Fibroblast of villous mesenchyme (primary cell): ENCODE measurements at regions not wholly inside any gene's neighbourhood (a gene's known extent, or its start where the extent isn't known, plus 50 kb on each side); places are given as distances from the start of the nearest gene placed in this dataset.
"Not testable (repeated sequence)": the region's sequence is repeated elsewhere in the genome, so short reads cannot be mapped to it uniquely, and the experiment has no call there.

Experiments used
- DNase-seq: peaks from one replicate; pipeline ENCODE4 v3.0.0-alpha.2; 2010; ENCODE audit warnings: low read depth
- H3K4me3 ChIP-seq: 2 replicates; pipeline ENCODE4 v1.5.1; 2011; ENCODE audit warnings: low read depth, mild to moderate bottlenecking, low read length
- CTCF ChIP-seq: IDR thresholded peaks from 2 replicates; pipeline ENCODE4 v1.5.1; 2012; ENCODE audit warnings: low read depth, mild to moderate bottlenecking, low read length; ENCODE audit not compliant: insufficient read depth

DNA sequence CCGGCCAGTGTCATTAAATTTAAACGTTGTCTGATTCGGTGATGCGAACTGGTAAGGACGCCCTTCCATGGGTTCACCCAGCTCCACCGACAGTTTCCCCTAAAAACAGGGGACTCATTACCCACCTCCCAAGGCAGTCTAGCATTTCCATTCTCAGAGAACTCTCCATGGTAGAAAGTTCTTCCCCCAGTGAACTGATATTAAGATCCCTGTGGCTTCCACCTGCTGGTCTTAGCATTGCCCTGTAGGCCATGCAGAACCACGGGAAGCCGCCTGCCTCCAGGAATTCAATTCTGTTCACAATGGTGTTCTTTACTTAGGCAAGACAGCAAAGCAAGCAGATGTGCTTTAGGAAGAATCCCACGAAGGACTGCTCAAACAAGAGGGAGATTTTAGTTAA, 128.9 kb upstream of the NANOS1 start:
- no peak for DNase-seq
- TF ChIP-seq CTCF, result no peak
- H3K4me3 ChIP-seq, result no peak overlapping the region

DNA sequence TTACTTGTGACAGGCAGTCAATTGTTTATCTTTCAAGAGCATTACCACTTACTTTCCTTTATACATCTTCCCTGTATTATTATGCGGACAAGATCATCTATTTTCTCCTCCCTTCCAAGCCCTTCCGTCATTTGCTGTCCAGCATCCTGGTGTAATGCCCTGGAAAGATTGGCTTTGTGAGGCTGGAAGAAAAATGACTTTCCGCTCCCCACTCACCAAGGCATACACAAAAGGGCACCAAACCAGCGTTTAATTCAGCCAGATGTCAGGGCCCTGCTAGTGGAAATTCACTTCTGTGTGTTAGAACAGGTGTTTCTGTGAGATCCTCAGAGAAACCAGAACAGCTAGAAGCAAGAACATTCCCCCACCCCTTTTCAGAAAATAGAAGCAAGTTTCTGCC, 128.1 kb upstream of the NANOS1 start:
- no peak for DNase-seq
- TF ChIP-seq CTCF, result no peak

DNA sequence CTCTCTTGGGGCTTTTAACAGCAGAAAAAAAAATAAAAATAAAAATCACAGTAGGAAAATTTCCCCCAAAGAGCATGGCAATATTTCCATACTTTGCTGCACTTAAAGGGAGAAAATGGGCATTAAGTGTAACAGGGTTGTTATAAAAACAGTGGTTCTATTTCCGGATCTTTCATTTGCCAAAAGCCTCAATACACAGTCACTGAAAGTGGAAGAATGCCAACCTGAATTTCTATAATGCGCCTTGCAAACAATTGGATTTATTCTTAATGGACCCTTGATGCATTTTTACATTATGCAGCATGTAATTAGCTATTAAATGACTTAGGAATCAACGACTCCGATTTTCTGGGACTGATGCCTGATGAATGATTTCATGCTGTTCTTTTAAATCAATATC, 127.6 kb upstream of the NANOS1 start:
- no peak for DNase-seq
- no peak overlapping the region for H3K4me3 ChIP-seq
- no peak for TF ChIP-seq CTCF

More for the DNA sequence above, 128.1 kb upstream of the NANOS1 start:
- no peak overlapping the region for H3K4me3 ChIP-seq

DNA sequence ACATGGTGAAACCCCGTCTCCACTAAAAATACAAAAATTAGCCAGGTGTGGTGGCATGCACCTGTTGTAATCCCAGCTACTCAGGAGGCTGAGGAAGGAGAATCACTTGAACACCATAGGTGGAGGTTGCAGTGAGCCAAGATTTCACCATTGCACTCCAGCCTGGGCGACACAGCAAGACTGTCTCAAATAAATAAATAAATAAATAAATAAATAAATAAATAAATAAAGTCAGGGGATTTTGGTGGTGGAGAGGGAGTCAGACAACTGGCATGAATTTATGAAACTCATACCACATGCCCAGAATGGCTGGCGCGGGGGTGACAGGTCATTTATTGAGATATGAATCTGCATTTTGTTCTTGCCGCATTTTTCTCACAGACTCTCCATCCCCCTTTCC, 126.9 kb upstream of the NANOS1 start:
- not testable (repeated sequence) for H3K4me3 ChIP-seq, DNase-seq

- no peak for DNase-seq
- no peak overlapping the region for H3K4me3 ChIP-seq
- no peak for TF ChIP-seq CTCF
Measured at GRCh38 chr10:118903251-118903650, 126.3 kb upstream of the NANOS1 start.

DNA sequence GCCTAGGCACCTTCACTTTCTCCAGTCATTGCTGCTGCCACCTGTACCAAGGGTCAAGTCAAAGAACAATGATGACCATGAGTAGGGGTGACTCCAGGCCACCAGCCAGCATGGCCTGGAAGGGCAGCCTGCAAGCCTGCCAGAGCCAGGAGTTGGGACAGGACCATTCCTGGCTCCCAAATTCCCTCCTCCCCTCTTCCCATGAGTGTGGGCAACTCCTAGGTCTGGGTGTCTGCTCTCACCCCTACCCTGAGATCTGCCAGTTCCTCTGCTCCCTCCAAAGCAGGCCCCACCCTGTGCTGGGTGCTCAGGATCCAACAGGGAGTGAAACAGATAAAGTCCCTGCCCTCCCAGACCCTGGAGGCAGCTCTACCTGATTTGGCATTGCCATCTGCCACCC, 125.8 kb upstream of the NANOS1 start:
- H3K4me3 ChIP-seq, result no peak overlapping the region
- TF ChIP-seq CTCF, result no peak
- DNase-seq, result no peak

DNA sequence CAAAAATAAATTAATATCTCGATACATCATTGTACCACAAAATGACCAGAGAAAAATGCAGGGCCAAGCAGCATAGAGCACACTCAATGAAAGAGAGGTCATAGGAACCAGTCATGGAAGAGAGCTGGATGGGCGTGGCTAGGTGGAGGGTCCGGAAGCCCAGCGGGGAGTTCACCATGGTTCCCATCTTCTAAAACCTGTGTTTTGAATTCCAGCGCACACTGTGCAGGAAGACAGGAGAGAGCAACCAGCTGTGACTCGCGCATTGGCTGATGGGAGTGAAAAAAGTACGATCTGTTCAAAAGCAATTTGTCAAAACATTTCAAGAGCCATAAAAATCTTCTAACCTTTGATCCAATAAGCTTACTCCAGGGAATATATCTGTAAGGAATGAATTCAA, 125.2 kb upstream of the NANOS1 start:
- TF ChIP-seq CTCF, result no peak
- DNase-seq, result peak; percentile 28
- H3K4me3 ChIP-seq, result no peak overlapping the region

- H3K4me3 ChIP-seq, result no peak overlapping the region
- no peak for DNase-seq
- no peak for TF ChIP-seq CTCF
Measured at GRCh38 chr10:118907051-118907450, 122.5 kb upstream of the NANOS1 start.
